ENCODE measurements at regions not wholly inside any gene's neighbourhood (a gene's known extent, or its start where the extent isn't known, plus 50 kb on each side); places are given as distances from the start of the nearest gene placed in this dataset.

DNA sequence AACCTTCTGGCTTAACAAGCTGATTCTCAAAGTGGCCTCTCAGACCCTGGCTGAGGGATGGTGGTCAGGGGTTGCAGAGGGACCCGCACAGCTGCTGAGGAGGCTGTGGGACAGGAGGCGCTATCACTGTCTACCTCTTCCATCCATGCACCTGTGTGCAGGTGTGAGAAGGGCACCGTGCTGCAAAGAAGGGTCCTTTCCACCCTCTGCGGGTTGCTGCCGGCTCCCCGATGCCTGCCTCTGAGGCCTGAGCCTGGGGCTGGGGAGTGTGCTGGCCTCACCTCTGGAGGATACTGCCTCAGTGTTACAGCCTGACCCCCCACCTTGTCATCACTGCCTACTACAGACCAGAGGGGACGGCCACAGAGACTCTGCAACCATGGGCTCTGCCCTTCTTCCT lies 66.1 kb upstream of the B3GAT1 start (continued):
- TF ChIP-seq, protein P1, sequence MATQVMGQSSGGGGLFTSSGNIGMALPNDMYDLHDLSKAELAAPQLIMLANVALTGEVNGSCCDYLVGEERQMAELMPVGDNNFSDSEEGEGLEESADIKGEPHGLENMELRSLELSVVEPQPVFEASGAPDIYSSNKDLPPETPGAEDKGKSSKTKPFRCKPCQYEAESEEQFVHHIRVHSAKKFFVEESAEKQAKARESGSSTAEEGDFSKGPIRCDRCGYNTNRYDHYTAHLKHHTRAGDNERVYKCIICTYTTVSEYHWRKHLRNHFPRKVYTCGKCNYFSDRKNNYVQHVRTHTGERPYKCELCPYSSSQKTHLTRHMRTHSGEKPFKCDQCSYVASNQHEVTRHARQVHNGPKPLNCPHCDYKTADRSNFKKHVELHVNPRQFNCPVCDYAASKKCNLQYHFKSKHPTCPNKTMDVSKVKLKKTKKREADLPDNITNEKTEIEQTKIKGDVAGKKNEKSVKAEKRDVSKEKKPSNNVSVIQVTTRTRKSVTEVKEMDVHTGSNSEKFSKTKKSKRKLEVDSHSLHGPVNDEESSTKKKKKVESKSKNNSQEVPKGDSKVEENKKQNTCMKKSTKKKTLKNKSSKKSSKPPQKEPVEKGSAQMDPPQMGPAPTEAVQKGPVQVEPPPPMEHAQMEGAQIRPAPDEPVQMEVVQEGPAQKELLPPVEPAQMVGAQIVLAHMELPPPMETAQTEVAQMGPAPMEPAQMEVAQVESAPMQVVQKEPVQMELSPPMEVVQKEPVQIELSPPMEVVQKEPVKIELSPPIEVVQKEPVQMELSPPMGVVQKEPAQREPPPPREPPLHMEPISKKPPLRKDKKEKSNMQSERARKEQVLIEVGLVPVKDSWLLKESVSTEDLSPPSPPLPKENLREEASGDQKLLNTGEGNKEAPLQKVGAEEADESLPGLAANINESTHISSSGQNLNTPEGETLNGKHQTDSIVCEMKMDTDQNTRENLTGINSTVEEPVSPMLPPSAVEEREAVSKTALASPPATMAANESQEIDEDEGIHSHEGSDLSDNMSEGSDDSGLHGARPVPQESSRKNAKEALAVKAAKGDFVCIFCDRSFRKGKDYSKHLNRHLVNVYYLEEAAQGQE (IDR thresholded peaks at IDR 0.05; ENCODE audit: borderline replicate concordance in 1 of 2, low read depth in 1 of 2, low read length in 2 of 2) = no peak

DNA sequence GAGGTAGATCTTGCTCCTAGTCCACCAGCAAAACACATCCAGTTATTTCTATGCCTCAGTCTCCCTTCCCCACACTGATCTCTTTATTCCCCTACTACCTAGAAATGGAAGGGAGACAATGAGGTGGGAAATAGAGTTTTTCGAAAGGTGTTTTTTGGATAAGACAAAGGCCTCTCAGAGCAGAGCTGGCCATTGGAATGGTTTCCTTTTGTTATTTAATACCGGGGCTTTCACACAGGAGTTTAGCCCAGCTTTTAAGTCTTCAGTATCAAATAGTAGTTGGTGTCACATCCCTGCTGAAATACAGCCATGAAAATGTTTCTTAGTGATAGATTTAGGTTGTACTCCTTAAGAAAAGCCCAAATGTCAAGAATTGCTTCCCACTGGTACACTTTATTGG lies 65.4 kb upstream of the B3GAT1 start:
- Histone ChIP-seq H3K4me3 (replicated peaks in 1 of 3; ENCODE audit: insufficient read depth in 1 of 3, low read depth in 2 of 3, low read length in 3 of 3) (no peak overlapping the region), H2AFZ (ENCODE audit: low read length) (no peak overlapping the region), H3K79me2 (ENCODE audit: insufficient read depth, low read length) (no peaks in the 10 kb centered on the region), H3K9me3 (ENCODE audit: low read length) (no peaks in the 10 kb centered on the region), H3K27ac (ENCODE audit: extremely low read length, insufficient read depth, low read length) (no peak overlapping the region), H4K20me1 (ENCODE audit: insufficient read depth, low read length) (peaks cover 3% of the 10 kb centered on the region; the same call in 1 of the 2 replicates), H3K4me1 (ENCODE audit: insufficient read depth, low read length) (no peaks in the 10 kb centered on the region), H3K9ac (ENCODE audit: insufficient read depth, low read depth, low read length) (no peak overlapping the region), H3K27me3 (ENCODE audit: control insufficient read depth in 1 of 2, insufficient read depth in 2 of 2, low read length in 2 of 2) (peaks cover 1 to 3% of the 10 kb centered on the region in 2 experiments; a peak in 3 of 5 replicates), H3K4me2 (ENCODE audit: low read depth, low read length) (no peak overlapping the region), H3K36me3 (replicated peaks in 1 of 2; ENCODE audit: control insufficient read depth in 1 of 2, insufficient read depth in 2 of 2, low read length in 2 of 2) (no peaks in the 10 kb centered on the region)
- FAIRE-seq (no peak), DNase-seq (ENCODE audit: low spot score) (no peak), ATAC-seq (no peak)
- POLR2A ChIA-PET = no interaction called here
- TF ChIP-seq, protein P2, sequence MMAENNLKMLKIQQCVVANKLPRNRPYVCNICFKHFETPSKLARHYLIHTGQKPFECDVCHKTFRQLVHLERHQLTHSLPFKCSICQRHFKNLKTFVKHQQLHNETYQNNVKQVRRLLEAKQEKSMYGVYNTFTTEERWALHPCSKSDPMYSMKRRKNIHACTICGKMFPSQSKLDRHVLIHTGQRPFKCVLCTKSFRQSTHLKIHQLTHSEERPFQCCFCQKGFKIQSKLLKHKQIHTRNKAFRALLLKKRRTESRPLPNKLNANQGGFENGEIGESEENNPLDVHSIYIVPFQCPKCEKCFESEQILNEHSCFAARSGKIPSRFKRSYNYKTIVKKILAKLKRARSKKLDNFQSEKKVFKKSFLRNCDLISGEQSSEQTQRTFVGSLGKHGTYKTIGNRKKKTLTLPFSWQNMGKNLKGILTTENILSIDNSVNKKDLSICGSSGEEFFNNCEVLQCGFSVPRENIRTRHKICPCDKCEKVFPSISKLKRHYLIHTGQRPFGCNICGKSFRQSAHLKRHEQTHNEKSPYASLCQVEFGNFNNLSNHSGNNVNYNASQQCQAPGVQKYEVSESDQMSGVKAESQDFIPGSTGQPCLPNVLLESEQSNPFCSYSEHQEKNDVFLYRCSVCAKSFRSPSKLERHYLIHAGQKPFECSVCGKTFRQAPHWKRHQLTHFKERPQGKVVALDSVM (CRISPR knock-in tag; IDR thresholded peaks at IDR 0.05) = no peak
- TF ChIP-seq SP2 (CRISPR knock-in tag; IDR thresholded peaks at IDR 0.05) = no peak
- no peak for TF ChIP-seq ZMAT3 (CRISPR knock-in tag; conservative IDR thresholded peaks at IDR 0.05)
- TF ChIP-seq, protein P3, sequence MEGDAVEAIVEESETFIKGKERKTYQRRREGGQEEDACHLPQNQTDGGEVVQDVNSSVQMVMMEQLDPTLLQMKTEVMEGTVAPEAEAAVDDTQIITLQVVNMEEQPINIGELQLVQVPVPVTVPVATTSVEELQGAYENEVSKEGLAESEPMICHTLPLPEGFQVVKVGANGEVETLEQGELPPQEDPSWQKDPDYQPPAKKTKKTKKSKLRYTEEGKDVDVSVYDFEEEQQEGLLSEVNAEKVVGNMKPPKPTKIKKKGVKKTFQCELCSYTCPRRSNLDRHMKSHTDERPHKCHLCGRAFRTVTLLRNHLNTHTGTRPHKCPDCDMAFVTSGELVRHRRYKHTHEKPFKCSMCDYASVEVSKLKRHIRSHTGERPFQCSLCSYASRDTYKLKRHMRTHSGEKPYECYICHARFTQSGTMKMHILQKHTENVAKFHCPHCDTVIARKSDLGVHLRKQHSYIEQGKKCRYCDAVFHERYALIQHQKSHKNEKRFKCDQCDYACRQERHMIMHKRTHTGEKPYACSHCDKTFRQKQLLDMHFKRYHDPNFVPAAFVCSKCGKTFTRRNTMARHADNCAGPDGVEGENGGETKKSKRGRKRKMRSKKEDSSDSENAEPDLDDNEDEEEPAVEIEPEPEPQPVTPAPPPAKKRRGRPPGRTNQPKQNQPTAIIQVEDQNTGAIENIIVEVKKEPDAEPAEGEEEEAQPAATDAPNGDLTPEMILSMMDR (CRISPR knock-in tag; IDR thresholded peaks at IDR 0.05) = no peak
- TF ChIP-seq MIER2 (CRISPR knock-in tag; IDR thresholded peaks at IDR 0.05) = no peak
- no peak for TF ChIP-seq HCFC1 (IDR thresholded peaks at IDR 0.05; ENCODE audit: low read depth, low read length)
- TF ChIP-seq PHB2 (IDR thresholded peaks at IDR 0.05; ENCODE audit: partially characterized antibody) = no peak
- no peak for TF ChIP-seq NFYC (CRISPR knock-in tag; IDR thresholded peaks at IDR 0.05)
- no TSS peak for BruUV-seq (replicated peaks)
- intact Hi-C loops (cut with micrococcal nuclease; ENCODE audit: unreplicated experiment) = no loop called here
- 19% methylated on average over 2 of the region's 2 CpGs for WGBS (ENCODE audit: low lambda C conversion rate)
- in situ Hi-C loops (cut with HindIII; ENCODE audit: extremely low pct_ligation_motif_present, low pct_unique_long_range_greater_than_20kb) = no loop called here
- CTCF ChIA-PET (ENCODE audit: low intra/inter-chr PET ratio, low total read pairs) = no interaction called here
